ENCODE measurements at regions not wholly inside any gene's neighbourhood (a gene's known extent, or its start where the extent isn't known, plus 50 kb on each side); places are given as distances from the start of the nearest gene placed in this dataset.

DNA sequence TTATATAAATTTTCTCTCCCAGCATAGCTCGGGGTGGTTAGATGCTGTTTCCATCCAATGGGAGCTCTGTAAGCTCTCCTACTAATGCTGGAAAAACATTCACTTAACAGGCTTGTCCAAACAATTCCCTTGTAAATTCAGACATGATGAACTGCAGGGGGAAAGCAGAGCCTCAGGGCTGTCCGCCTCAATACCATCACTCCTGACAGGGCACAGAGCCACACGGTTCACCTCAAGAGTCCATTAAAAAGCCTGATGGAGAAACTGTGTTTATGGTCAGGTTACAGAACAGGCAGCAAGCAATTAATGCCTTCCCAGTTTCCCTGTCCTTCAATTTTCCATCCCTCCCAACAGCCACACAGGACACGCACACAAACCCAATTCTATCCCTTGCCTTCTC is 171.0 kb downstream of the BRINP2 start:
- no peak for TF ChIP-seq CTCF (IDR thresholded peaks at IDR 0.05; ENCODE audit: insufficient read depth, low read length)
- no peak for TF ChIP-seq POLR2AphosphoS5 (IDR thresholded peaks at IDR 0.05; ENCODE audit: low read depth)
